GM12878 (cell line): ENCODE measurements at regions not wholly inside any gene's neighbourhood (a gene's known extent, or its start where the extent isn't known, plus 50 kb on each side); places are given as distances from the start of the nearest gene placed in this dataset.

Experiments
- ATAC-seq: fragments of 200-7000 bp; cut with Tn5 transposase; 3 replicates; pipeline ENCODE4 v1.9.1; 2020; ENCODE audit warnings: mild to moderate bottlenecking, moderate library complexity
- BruUV-seq: library from RNA; stranded (reverse); fragments of 400-500 nt; replicated peaks from 2 replicates; lab custom pipeline; 2021; lab: Mats Ljungman, UMichigan
- CTCF ChIA-PET: fragments of 300-600 bp; sonication (Branson Sonifier 250); formaldehyde crosslinking; extraction: SDS; loops from one replicate; lab custom pipeline; 2021; ENCODE audit warnings: inconsistent platforms; lab: Yijun Ruan, JAX
- POLR2A ChIA-PET: fragments of 350-600 bp; formaldehyde crosslinking; extraction: SDS; loops from one replicate; lab custom pipeline; 2021; ENCODE audit warnings: inconsistent platforms; lab: Charles Lee
- RAD21 ChIA-PET: fragments of 300-600 bp; sonication (Branson Sonifier 250); formaldehyde crosslinking; loops from one replicate; lab custom pipeline; 2023; ENCODE audit warnings: antibody characterized with exemption; ENCODE audit not compliant: unreplicated experiment; lab: Charles Lee
- SMC1A ChIA-PET: fragments of 300-600 bp; sonication (Branson Sonifier 250); formaldehyde crosslinking; loops from one replicate; lab custom pipeline; 2023; ENCODE audit not compliant: unreplicated experiment, uncharacterized antibody; lab: Charles Lee
- DNase-seq: peaks from one replicate; pipeline ENCODE4 v3.0.0-alpha.2; 2011; ENCODE audit warnings: low read depth, low spot score
- FAIRE-seq: peaks from 3 replicates; lab custom pipeline; 2011; peaks lifted over from hg19 to GRCh38; lab: Jason Lieb, UNC
- H2AFZ ChIP-seq: 2 replicates; pipeline ENCODE4 v1.6.0; 2011; ENCODE audit warnings: low read depth, low read length, control low read depth; ENCODE audit not compliant: control insufficient read depth
- H3K27ac ChIP-seq: 2 replicates; pipeline ENCODE4 v1.5.1; 2011; ENCODE audit warnings: control low read depth; ENCODE audit not compliant: control insufficient read depth, insufficient read depth
- H3K27me3 ChIP-seq, 2 experiments: replicated peaks in 1 of 2; 2 replicates each; pipeline versions ENCODE4 v1.6.0 to v1.6.1; 2011; ENCODE audit warnings: low read length in 1 of 2; ENCODE audit not compliant: control insufficient read depth in 2 of 2, insufficient read depth in 2 of 2
- H3K36me3 ChIP-seq, 2 experiments: 2 replicates each; pipeline ENCODE4 v1.5.1; 2011; ENCODE audit warnings: low read length in 1 of 2; ENCODE audit not compliant: control insufficient read depth in 2 of 2, insufficient read depth in 2 of 2
- H3K4me1 ChIP-seq: 2 replicates; pipeline ENCODE4 v1.6.1; 2011; ENCODE audit warnings: mild to moderate bottlenecking, low read length, moderate library complexity, mixed read lengths; ENCODE audit not compliant: control insufficient read depth, insufficient read depth
- H3K4me2 ChIP-seq: 2 replicates; pipeline ENCODE4 v1.6.0; 2011; ENCODE audit warnings: control low read depth; ENCODE audit not compliant: control insufficient read depth, insufficient read depth
- H3K4me3 ChIP-seq: fragments of 200-600 bp; sonication (generic); 2 replicates; pipeline ENCODE4 v1.5.1; 2016
- H3K79me2 ChIP-seq: 2 replicates; pipeline ENCODE4 v1.6.0; 2011; ENCODE audit warnings: low read length; ENCODE audit not compliant: control insufficient read depth, insufficient read depth
- H3K9ac ChIP-seq: 2 replicates; pipeline ENCODE4 v1.8.0; 2011; ENCODE audit warnings: low read length, control low read depth, mixed read lengths; ENCODE audit not compliant: control insufficient read depth, insufficient read depth
- H3K9me3 ChIP-seq: replicated peaks from 3 replicates; pipeline ENCODE4 v1.5.1; 2011; ENCODE audit warnings: mild to moderate bottlenecking, low read length; ENCODE audit not compliant: control insufficient read depth, insufficient read depth
- H4K20me1 ChIP-seq: 2 replicates; pipeline ENCODE4 v1.6.0; 2011; ENCODE audit not compliant: control insufficient read depth, insufficient read depth
- BCL3 ChIP-seq: IDR thresholded peaks from 2 replicates; pipeline ENCODE4 v1.6.1; 2011; ENCODE audit warnings: borderline replicate concordance, low read depth, mild to moderate bottlenecking, moderate library complexity, low read length; ENCODE audit not compliant: insufficient read depth, poor library complexity, severe bottlenecking
- BMI1 ChIP-seq: fragments of 450-650 bp; IDR thresholded peaks from 2 replicates; pipeline ENCODE4 v1.6.1; 2016; ENCODE audit warnings: mild to moderate bottlenecking, moderate library complexity, borderline replicate concordance
- CREM ChIP-seq: IDR thresholded peaks from 2 replicates; pipeline ENCODE4 v1.6.1; 2014; ENCODE audit warnings: antibody characterized with exemption, low read depth
- EED ChIP-seq: sonication (generic); IDR thresholded peaks from 2 replicates; pipeline ENCODE4 v1.6.1; 2016; ENCODE audit warnings: antibody characterized with exemption, low read depth
- ESRRA ChIP-seq: IDR thresholded peaks from 2 replicates; pipeline ENCODE4 v1.6.1; 2012; ENCODE audit warnings: mild to moderate bottlenecking, low read length, improper control_type of control experiment
- IRF4 ChIP-seq: IDR thresholded peaks from 2 replicates; pipeline ENCODE4 v1.6.1; 2011; ENCODE audit warnings: low read depth, low read length
- IRF5 ChIP-seq: fragments of 450-650 bp; IDR thresholded peaks from 2 replicates; pipeline ENCODE4 v1.6.1; 2017; ENCODE audit warnings: borderline replicate concordance
- MTA3 ChIP-seq: IDR thresholded peaks from 2 replicates; pipeline ENCODE4 v1.6.1; 2012; ENCODE audit warnings: low read length, inconsistent platforms, borderline replicate concordance
- NFYB ChIP-seq: IDR thresholded peaks from 2 replicates; pipeline ENCODE4 v1.6.1; 2011; ENCODE audit warnings: low read depth, mild to moderate bottlenecking, low read length, improper control_type of control experiment, moderate library complexity; ENCODE audit not compliant: insufficient read depth
- RELB ChIP-seq: fragments of 450-650 bp; IDR thresholded peaks from 2 replicates; pipeline ENCODE4 v1.6.1; 2017; ENCODE audit warnings: low read depth, mild to moderate bottlenecking, moderate library complexity
- SMARCA5 ChIP-seq: fragments of 450-650 bp; IDR thresholded peaks from 2 replicates; pipeline ENCODE4 v1.6.1; 2017; ENCODE audit warnings: mild to moderate bottlenecking
- ZBTB40 ChIP-seq: fragments of 450-650 bp; IDR thresholded peaks from 2 replicates; pipeline ENCODE4 v1.6.1; 2016; ENCODE audit warnings: mild to moderate bottlenecking, moderate library complexity, borderline replicate concordance
- WGBS: methylation state at CpG from one replicate; pipeline ENCODE4 v1.1.6; 2016; ENCODE audit warnings: low lambda C conversion rate; ENCODE audit not compliant: insufficient replicate concordance, insufficient coverage; ENCODE audit errors: missing lambda C conversion rate; 5-methylcytosine and 5-hydroxymethylcytosine counted together
- in situ Hi-C: fragments of 300-500 bp; cut with MboI; formaldehyde crosslinking; loops from 9 replicates; pipeline ENCODE4 v1.14.3; 2018; ENCODE audit warnings: mixed read lengths
- intact Hi-C: fragments of 100-400 bp; cut with micrococcal nuclease; formaldehyde crosslinking; loops from one replicate; pipeline ENCODE4 v1.14.2; 2022; ENCODE audit not compliant: unreplicated experiment

- in situ Hi-C loops (no loop called here), intact Hi-C loops (no loop called here)
- FAIRE-seq = no peak
- Histone ChIP-seq H3K27me3 (no peaks in the 10 kb centered on the region), H3K9ac (no peak overlapping the region), H3K9me3 (no peaks in the 10 kb centered on the region; the same call in 1 of the 3 replicates), H3K27ac (no peak overlapping the region), H4K20me1 (no peaks in the 10 kb centered on the region), H2AFZ (no peak overlapping the region), H3K4me1 (no peaks in the 10 kb centered on the region), H3K79me2 (no peaks in the 10 kb centered on the region), H3K4me3 (no peak overlapping the region), H3K36me3 (no peaks in the 10 kb centered on the region), H3K4me2 (no peak overlapping the region)
- BruUV-seq = no TSS peak
- ChIA-PET RAD21 (no interaction called here), SMC1A (interaction anchor here (0.8 kb wide), 1 partner anchor 8 kb away, joined by 3 read pairs; no protein-coding TSS in a partner anchor), CTCF (no interaction called here), POLR2A (no interaction called here)
- no peak for DNase-seq
- WGBS = 34% methylated on average over 6 of the region's 6 CpGs
- ATAC-seq = no peak
- TF ChIP-seq CREM (no peak), IRF4 (no peak), ZBTB40 (no peak), MTA3 (no peak), BCL3 (no peak), EED (no peak), ESRRA (no peak), NFYB (no peak), IRF5 (no peak), BMI1 (no peak), RELB (no peak), SMARCA5 (no peak)
Observed at GRCh38 chr17:14771543-14771942, 470.7 kb downstream of the HS3ST3B1 start.
